OCI-LY7 (cell line): ENCODE measurements at regions not wholly inside any gene's neighbourhood (a gene's known extent, or its start where the extent isn't known, plus 50 kb on each side); places are given as distances from the start of the nearest gene placed in this dataset.

Experiments
- BruUV-seq: library from RNA; stranded (reverse); fragments of 400-500 nt; replicated peaks from 2 replicates; lab custom pipeline; 2021; lab: Mats Ljungman, UMichigan
- CTCF ChIA-PET: fragments of 300-600 bp; sonication (Branson Sonifier 250); formaldehyde crosslinking; loops from one replicate; lab custom pipeline; 2022; ENCODE audit warnings: antibody characterized with exemption; ENCODE audit not compliant: unreplicated experiment; lab: Charles Lee
- POLR2A ChIA-PET: fragments of 300-600 bp; sonication (Branson Sonifier 250); formaldehyde crosslinking; loops from one replicate; lab custom pipeline; 2022; ENCODE audit warnings: antibody characterized with exemption; lab: Charles Lee
- DNase-seq: peaks from one replicate; pipeline ENCODE4 v3.0.0-alpha.2; 2015; ENCODE audit warnings: low spot score
- H2AFZ ChIP-seq: fragments of 200-600 bp; sonication (generic), shearing (Covaris generic); 2 replicates; pipeline ENCODE4 v1.6.1; 2014; ENCODE audit warnings: mild to moderate bottlenecking, antibody characterized with exemption, low read length, moderate library complexity
- H3K27ac ChIP-seq: fragments of 200-600 bp; sonication (generic); 2 replicates; pipeline ENCODE4 v1.5.1; 2014; ENCODE audit warnings: mixed run types, low read depth, mild to moderate bottlenecking, moderate library complexity, low read length, inconsistent platforms; ENCODE audit not compliant: poor library complexity, severe bottlenecking
- H3K36me3 ChIP-seq: fragments of 200-600 bp; sonication (generic); 2 replicates; pipeline ENCODE4 v1.6.1; 2014; ENCODE audit warnings: mild to moderate bottlenecking, antibody characterized with exemption, low read length, moderate library complexity, mixed read lengths; ENCODE audit not compliant: insufficient read depth
- H3K4me1 ChIP-seq: fragments of 200-600 bp; sonication (generic); 2 replicates; pipeline ENCODE4 v1.5.1; 2014; ENCODE audit warnings: mild to moderate bottlenecking, low read length; ENCODE audit not compliant: insufficient read depth, poor library complexity, severe bottlenecking
- H3K4me2 ChIP-seq: fragments of 200-600 bp; sonication (generic); 2 replicates; pipeline ENCODE4 v1.6.1; 2014; ENCODE audit warnings: mild to moderate bottlenecking, low read length
- H3K4me3 ChIP-seq: fragments of 200-600 bp; sonication (generic); 2 replicates; pipeline ENCODE4 v1.5.1; 2014; ENCODE audit warnings: mild to moderate bottlenecking, low read depth, low read length; ENCODE audit not compliant: poor library complexity, severe bottlenecking
- H3K79me2 ChIP-seq: fragments of 200-600 bp; sonication (generic); 2 replicates; pipeline ENCODE4 v1.6.1; 2016; ENCODE audit warnings: low read depth, mild to moderate bottlenecking, low read length, moderate library complexity, mixed read lengths; ENCODE audit not compliant: insufficient read depth
- H3K9me2 ChIP-seq: fragments of 200-600 bp; sonication (generic); 2 replicates; pipeline ENCODE4 v1.6.1; 2016; ENCODE audit warnings: mild to moderate bottlenecking, low read length, mixed read lengths; ENCODE audit not compliant: insufficient read depth
- H3K9me3 ChIP-seq: fragments of 200-600 bp; sonication (generic); 2 replicates; pipeline ENCODE4 v1.6.1; 2014; ENCODE audit warnings: mild to moderate bottlenecking, mixed run types, low read length, mixed read lengths
- H4K20me1 ChIP-seq: fragments of 200-600 bp; sonication (generic); 2 replicates; pipeline ENCODE4 v1.6.1; 2014; ENCODE audit warnings: mild to moderate bottlenecking, antibody characterized with exemption, low read length, moderate library complexity, mixed read lengths; ENCODE audit not compliant: insufficient read depth
- EZH2phosphoT487 ChIP-seq: fragments of 200-600 bp; sonication (generic); IDR thresholded peaks from 2 replicates; pipeline ENCODE4 v1.6.1; 2018; ENCODE audit warnings: low read depth, borderline replicate concordance, mild to moderate bottlenecking, mixed run types, antibody characterized with exemption, low read length, moderate library complexity, mixed read lengths
- intact Hi-C: fragments of 100-400 bp; cut with micrococcal nuclease; formaldehyde crosslinking; loops from one replicate; pipeline ENCODE4 v1.10.0; 2022; ENCODE audit not compliant: unreplicated experiment
- TF ChIP-seq, protein P1 (sequence below): fragments of 200-600 bp; sonication (generic); conservative IDR thresholded peaks from 2 replicates; pipeline ENCODE4 v1.5.1; 2014; ENCODE audit warnings: mild to moderate bottlenecking, antibody characterized with exemption, low read length, moderate library complexity, mixed read lengths

DNA sequence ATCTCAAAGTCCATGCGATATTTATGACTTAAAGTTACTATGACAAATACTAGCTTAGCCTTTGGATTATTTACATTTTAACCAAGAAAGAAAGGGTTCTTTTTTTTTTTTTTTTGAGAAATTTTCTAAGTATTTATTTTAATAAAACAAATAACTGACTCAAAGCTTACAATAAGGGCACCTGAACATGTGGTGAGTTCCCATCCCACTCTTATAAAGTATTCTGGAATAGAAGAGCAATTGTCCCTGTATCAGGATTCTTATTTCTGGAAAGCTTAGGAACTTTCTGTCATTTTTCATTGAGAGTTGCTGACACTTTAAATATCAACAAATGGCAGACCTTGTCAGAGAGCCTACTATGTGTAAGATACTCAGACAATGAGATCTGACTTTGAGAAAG, 686.1 kb upstream of the SOX9 start:
- Histone ChIP-seq H3K9me3 (peaks cover 6% of the 10 kb centered on the region), H3K4me2 (no peak overlapping the region), H3K4me1 (peaks cover 8% of the 10 kb centered on the region), H2AFZ (peak overlapping the region; percentile 62; the same call in 1 of the 2 replicates), H3K27ac (no peak overlapping the region), H3K79me2 (no peaks in the 10 kb centered on the region), H3K9me2 (no peaks in the 10 kb centered on the region), H3K36me3 (no peaks in the 10 kb centered on the region; the same call in 1 of the 2 replicates), H4K20me1 (no peaks in the 10 kb centered on the region), H3K4me3 (no peak overlapping the region)
- TF ChIP-seq EZH2phosphoT487, result no peak
- TF ChIP-seq, protein P1, sequence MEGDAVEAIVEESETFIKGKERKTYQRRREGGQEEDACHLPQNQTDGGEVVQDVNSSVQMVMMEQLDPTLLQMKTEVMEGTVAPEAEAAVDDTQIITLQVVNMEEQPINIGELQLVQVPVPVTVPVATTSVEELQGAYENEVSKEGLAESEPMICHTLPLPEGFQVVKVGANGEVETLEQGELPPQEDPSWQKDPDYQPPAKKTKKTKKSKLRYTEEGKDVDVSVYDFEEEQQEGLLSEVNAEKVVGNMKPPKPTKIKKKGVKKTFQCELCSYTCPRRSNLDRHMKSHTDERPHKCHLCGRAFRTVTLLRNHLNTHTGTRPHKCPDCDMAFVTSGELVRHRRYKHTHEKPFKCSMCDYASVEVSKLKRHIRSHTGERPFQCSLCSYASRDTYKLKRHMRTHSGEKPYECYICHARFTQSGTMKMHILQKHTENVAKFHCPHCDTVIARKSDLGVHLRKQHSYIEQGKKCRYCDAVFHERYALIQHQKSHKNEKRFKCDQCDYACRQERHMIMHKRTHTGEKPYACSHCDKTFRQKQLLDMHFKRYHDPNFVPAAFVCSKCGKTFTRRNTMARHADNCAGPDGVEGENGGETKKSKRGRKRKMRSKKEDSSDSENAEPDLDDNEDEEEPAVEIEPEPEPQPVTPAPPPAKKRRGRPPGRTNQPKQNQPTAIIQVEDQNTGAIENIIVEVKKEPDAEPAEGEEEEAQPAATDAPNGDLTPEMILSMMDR, result no peak
- DNase-seq, result no peak
- ChIA-PET CTCF (interaction anchor here (0.9 kb wide), 1 partner anchor 21 kb away, joined by 3 read pairs; no protein-coding TSS in a partner anchor), POLR2A (interaction anchor here (0.7 to 2.0 kb wide), 5 partner anchors 13 to 43 kb away, joined by 3 to 7 read pairs (median 3); no protein-coding TSS in a partner anchor)
- intact Hi-C loops, result no loop called here
- BruUV-seq, result no TSS peak

GRCh38 chr17:71436479-71436878, 684.3 kb upstream of the SOX9 start:
- TF ChIP-seq EZH2phosphoT487, result no peak
- TF ChIP-seq, protein P1, result no peak
- Histone ChIP-seq H3K4me2 (no peak overlapping the region), H3K9me3 (no peaks in the 10 kb centered on the region; the same call in 1 of the 2 replicates), H3K36me3 (no peaks in the 10 kb centered on the region), H3K4me3 (no peak overlapping the region), H3K4me1 (peaks cover 8% of the 10 kb centered on the region), H3K27ac (no peak overlapping the region), H3K79me2 (no peaks in the 10 kb centered on the region), H4K20me1 (no peaks in the 10 kb centered on the region), H2AFZ (no peak overlapping the region), H3K9me2 (no peaks in the 10 kb centered on the region)
- BruUV-seq, result no TSS peak
- POLR2A ChIA-PET, result interaction anchor here (0.6 kb wide), 1 partner anchor 355 kb away, joined by 3 read pairs; no protein-coding TSS in a partner anchor
- intact Hi-C loops, result no loop called here
- DNase-seq, result no peak
- CTCF ChIA-PET, result no interaction called here

DNA sequence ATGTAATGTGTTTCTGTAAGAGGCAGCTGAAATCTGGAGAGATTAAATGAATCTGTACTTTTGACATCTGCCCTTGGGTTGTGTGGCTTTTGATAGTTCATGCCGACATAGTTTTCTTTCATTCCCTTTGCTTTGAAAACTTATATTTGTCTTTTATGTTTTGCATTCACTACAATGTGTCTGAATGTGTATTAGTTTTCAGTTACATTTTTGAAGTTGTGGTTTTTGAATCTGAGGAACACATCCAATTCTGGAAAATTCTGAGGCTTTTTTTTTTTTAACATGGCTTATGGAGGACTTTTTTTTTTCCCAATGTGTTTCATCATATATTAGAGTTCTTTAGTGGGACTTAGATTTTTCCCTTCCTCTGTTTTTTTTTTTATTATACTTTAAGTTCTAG, 683.7 kb upstream of the SOX9 start:
- H3K9me3 ChIP-seq, result no peaks in the 10 kb centered on the region; the same call in 1 of the 2 replicates
- H3K79me2 ChIP-seq, result no peaks in the 10 kb centered on the region
- no peak overlapping the region for H3K27ac ChIP-seq
- H3K4me2 ChIP-seq, result no peak overlapping the region
- peaks cover 8% of the 10 kb centered on the region for H3K4me1 ChIP-seq
- intact Hi-C loops, result no loop called here
- BruUV-seq, result no TSS peak
- ChIA-PET CTCF (no interaction called here), POLR2A (no interaction called here)
- H3K9me2 ChIP-seq, result no peaks in the 10 kb centered on the region
- no peak overlapping the region for H3K4me3 ChIP-seq
- no peak for DNase-seq
- no peaks in the 10 kb centered on the region for H4K20me1 ChIP-seq
- H3K36me3 ChIP-seq, result no peaks in the 10 kb centered on the region
- TF ChIP-seq, protein P1, result no peak
- TF ChIP-seq EZH2phosphoT487, result no peak
- H2AFZ ChIP-seq, result peak overlapping the region; percentile 65; the same call in 1 of the 2 replicates
